HG03457 (cell line): ENCODE measurements at regions not wholly inside any gene's neighbourhood (a gene's known extent, or its start where the extent isn't known, plus 50 kb on each side); places are given as distances from the start of the nearest gene placed in this dataset.
A peak's percentile ranks its signal among the peaks of the same experiment; 100 is the strongest.

ENCODE experiments used
- ATAC-seq: cut with Tn5 transposase; IDR thresholded peaks from one replicate; pipeline ENCODE4 v1.9.1; 2021; ENCODE audit warnings: moderate number of reproducible peaks; ENCODE audit not compliant: unreplicated experiment

DNA sequence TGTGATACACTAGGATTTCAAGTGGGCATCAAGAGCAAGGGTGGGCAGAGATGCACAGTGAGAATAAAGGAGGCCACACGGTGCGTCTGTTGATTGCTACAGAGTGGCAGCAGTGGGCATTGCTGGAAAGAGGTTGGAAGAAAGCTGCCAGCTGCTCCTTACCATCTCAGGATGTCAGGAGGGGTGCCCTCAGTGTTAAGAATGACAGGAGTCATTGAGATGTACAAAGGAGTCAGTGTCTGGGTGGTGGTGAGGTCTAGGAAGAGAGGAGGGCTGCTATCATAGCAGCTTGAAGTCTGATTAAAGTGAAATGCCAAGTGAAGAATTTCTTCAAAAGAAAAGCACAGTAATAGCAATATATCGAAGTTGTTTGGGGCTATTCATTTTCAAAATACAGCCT lies 992.7 kb downstream of the TTLL7 start:
- ATAC-seq, result no peak

DNA sequence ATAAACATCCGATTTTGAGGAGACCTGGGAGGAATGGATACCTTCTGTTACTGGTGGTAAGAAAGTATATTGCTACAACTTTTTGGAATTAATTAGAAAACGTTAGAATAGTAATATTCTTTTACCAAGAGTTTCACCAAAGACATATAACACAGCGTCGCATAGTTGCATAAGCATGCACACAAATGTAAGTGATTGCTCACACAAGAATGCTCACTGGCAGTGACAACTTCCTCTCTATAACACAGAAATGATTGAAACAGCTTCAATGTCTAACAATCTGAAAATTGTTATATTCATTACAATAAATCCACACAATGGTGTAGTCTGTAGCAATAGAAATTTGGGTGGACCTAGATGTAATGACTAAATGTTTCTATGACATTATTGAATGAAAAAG lies 998.6 kb downstream of the TTLL7 start:
- ATAC-seq, result no peak

DNA sequence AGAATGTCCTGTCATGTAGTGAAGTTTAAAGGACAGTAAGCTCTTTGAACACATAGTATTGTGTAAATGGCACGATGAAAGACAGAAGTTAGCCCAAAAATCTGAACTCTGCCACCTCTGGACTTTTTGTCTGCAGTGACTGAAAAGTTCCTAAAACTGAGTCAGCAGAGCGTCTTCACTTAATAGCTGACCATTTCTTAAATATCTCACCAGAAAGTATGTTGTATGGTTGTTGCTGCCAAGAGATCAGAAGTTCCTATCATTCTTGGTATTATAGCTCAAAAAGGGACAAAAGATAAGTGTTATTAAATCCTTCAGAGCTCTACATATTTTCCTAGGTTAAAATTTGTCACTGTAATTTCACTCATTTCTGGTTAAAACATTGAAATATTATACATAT lies 1003.0 kb downstream of the TTLL7 start:
- no peak for ATAC-seq

DNA sequence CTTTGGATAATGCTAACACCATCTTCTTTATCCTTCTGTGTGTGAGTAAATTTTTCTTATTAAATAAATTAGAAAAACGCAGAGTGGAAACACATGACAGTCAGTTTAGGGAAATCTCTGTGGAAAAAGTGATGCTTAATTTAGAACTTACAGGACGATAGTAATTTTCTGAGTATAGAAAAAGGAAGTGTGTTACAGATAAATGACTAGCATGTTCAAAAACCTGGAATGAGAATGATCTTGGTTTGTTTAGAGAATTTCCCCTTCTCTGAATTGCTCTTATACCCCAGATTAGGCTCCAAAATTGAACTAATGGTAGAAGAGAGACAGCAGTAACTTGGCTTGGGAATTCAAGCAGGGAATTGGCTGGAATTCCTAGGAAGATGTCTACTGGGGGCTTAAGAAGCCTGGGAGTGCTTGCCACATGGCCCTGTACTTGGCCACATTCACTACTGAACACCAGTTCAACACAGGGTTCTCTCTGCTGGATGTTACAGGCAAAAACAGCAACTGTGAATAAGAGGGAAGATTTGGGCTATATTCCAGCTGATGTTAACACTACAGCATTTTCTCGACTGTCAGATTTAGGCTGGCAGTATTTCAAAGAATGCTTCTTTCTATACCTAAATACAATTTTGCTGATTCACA lies 1004.2 kb downstream of the TTLL7 start:
- ATAC-seq, result no peak

DNA sequence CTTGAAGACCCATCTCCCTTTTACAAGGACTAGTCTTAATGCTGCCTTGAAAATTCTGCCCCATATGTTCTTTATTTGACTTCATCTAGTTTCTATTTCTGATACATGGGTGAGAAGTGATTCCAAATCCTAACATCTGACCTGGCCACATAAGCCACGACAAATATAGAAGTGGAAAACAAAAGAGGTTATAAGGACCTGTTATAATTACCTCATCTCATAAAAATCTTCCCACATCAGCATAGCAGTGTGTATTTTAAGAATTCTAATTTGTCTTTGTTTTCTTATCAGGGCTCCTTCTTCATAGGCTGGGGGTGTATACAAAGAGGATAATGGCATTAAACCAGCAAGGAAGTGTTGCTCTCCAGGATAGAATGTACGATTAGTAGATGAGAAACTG lies 1007.4 kb downstream of the TTLL7 start:
- ATAC-seq, result no peak

DNA sequence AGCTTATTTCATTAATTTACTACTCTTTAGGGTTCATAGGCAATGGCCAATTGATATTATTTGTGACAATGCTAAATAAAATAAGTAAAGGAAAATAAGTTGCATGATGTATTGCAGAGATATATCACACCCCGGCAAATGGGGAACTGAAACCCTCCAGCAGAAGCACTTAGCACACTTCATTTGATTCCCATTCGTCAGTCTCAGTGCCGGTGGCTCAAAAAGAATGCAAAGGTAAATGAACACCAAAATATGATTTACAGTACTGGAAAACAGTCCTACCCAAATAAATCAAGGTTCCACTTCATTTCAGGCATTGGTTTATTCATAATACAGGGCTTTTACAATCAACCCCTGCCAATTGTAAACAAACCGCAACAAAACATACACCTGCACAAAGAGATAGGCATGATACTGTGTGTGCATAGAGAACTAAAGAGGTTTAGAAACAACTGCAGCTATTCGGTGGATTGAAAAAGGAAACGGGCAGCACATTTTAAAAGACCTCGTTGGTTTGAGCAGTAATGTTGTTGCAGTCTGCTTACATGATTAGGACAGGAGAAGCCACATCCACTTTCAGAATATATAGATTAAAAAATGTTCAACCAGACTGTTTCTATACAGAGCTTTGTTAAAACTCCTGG lies 1019.2 kb downstream of the TTLL7 start:
- peak; percentile 97 for ATAC-seq

DNA sequence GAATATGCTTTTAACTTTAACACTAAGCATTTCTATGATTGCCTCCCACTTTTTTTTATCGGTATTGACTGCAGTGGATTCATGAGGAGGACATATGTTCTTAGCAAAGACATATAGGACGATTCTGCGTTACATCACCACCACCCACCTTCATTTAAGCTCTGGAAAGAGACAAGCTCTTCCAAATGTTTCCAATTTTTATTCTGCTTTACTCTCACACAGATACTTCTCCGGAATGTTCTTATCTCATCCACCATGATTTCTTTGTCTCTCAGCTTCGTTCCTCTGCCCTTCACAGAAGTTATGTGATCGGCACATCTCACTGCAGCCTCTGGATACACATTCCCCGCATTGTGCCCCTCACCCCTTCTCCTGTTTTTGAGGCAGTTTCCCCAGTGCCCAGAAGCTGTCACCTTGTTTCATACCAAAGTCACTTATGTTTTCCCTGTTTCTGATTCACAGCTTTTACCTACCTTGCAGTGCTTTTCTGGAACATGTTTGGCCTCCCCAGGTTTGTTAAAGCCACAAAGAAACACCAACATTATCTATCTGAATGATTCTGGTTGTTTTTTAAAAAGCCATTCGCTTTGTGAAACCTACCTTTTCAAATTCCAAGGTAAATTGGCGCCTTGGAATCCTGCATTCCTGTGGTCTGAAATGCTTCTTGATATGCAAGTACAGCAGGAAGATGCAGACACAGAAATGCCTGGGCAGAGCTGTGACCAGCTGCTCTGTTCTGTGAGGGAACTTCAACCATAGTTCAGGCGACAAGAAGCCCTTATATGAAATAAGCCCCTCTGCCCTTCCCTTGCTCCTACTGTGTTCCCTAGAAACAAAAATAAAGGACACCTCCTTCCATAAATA lies 1020.2 kb downstream of the TTLL7 start:
- no peak for ATAC-seq

DNA sequence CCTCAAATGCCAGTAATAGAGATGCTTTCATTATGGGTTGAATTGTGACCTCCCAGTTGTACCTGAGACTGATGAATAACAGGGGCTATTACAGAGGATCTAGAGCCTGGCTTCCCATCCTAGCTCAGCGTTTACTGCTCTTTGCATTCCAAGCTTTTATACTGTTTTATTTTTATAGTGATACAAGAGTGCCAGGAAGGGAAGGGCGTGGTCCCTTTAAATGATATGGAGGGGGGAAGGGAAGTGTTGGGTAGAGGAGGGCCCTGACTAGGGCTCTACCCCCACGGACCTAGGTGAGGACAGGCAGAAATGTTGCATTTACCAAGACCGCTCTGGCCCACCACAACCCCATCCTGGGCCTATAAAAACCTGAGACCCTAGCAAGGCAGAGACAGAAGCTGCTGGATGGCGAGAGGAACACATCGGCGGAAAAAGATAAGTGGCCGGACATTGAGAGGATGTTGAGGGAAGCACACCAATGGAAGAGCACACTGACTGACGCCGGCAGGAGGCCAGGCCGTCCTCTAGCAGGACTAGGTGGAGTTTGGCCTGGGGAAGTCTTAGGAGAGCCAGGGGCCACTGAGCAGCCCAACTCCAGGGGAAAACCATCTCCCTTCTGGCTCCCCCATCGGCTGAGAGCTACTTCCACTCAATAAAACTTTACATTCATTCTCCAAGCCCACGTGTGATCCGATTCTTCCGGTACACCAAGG lies 1025.9 kb downstream of the TTLL7 start:
- no peak for ATAC-seq

DNA sequence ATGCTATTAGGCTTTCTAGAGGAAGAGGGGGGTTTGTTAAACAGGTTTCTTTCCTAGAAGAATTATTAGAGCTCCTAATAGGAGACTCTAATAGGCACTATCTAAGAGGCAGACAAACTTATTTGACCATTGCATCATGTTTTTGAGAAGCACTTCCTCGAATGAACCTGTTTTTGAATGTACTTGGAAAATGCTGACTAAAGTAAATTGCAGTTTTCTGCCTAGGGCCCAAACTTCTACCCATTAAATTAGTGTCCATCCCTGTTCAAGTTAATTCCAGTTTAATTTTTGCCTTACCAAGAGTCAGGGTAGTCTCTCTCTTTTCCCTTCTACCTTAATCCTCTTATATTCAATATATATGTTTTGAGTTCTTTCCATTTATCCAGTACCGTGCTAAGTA lies 1029.6 kb downstream of the TTLL7 start:
- no peak for ATAC-seq

DNA sequence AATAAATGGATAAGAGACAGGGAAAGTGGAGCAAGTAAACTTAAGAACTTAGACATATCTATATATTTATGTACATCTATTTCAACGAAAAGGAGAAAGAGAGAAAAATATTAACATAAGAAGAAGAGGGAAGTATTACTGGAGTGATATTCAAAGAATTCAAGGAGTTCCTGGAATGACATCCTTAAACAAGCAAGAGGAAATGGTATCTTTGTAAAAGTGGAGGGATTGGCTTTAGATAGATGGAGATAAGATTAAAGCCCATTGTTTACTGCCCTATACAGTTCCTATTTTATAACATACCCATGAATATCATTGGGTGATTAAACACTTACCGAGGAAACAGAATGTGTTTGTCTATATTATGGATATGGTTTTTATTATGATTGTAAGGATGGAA lies 1036.3 kb downstream of the TTLL7 start:
- no peak for ATAC-seq

DNA sequence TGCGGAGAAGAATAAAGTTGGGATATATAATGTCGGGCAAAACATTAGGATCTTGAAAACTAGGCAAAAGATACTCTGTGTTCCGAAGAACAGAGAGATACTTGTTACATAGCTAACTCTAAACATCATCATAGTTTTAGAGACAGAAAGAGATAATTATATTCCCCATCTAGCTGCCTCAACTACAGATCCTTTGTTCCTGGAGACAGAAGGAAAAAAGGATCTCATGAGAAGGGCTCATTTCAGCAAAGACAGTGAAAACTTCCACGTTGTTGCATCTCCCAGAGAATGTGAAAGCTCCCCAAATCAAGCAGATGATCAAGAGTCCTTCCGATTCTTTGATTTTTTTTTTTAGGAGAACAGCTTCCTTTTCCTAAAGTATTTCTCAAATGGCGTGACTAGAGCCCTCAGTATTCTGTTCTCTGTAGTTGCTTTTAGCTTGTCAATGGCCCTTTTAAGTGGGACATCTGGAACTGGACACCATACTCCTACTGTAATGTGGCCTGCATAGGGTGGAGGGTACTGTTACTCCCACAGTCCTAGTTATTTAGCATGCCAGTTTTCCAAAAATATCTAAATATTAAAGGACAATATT lies 1048.2 kb downstream of the TTLL7 start:
- ATAC-seq, result no peak

DNA sequence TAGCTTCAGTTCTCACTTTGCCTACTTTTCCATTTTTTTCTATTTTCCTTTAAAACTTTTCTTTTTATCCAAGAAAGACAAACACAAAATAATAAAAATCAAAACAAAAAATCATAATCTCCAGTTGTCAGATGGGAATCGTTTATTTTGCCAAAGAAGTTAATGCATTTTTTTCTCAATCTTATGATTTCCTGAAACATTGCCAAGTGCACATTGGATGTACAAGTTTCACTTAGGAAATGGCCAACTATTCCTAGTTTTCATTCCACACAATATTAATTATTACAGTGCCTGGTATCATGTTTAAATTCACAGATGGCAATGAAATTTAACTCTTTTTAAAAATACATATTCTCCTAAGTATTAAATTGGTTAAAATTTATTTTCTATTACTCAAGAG lies 1050.5 kb downstream of the TTLL7 start:
- ATAC-seq, result no peak

DNA sequence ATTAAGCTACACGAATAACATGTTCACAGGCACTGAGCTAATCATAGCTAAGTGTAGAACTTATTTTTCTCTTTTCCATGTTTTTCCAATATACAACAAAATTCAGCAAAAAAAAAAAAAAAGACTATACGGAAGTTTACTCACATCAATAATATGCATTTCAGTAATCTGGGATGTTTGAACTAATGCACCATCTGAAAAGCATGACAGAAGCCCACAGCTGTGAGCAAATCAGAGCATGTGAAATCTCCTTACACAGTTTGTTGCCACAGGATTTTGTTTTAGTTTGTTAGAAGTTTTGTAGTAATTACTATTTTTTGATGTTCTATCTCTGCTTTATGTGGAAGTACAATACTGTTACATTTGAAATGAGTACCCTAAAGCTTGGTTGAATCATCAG lies 1051.7 kb downstream of the TTLL7 start:
- ATAC-seq, result no peak

DNA sequence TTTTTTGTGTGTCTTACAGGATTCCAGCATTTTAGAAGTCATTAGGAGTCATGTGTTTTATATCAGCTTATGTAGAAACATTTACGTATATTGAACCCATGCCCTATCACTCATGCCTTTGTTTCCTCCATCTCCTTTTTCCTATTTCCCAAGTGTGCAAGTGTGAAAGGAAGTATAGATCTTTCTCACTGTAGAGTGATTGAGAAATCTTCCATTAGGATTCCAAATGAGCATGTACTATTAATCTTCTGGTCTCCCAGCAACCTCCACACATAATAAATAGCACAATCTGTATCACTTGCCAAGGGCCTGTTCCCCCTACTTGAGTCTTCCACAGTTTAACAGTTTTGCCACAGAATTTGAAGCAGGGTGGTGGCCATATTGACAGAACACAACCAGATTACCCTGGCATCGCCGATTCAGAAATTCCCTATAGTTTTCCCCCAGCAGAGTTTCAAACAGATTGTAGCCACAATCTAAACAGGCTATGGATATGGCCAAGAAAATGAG lies 1052.8 kb downstream of the TTLL7 start:
- ATAC-seq, result no peak

DNA sequence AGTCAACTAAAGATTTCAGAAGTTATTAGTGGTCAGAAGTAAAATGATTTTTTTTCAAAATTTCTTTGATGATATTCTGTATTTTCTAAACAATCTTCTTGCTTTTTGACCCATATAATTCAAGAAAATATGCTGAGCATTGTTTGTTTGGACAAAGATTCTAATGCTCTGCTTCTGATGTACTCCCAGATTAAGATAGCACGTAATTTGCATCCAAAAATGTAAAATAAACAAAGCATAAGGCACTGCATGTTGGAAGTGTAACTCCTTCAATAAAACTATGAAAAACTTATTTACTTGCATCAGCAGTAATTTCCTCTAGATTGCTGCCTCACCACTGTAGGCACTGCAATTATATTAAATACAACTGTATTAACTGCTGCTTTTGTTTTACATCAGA lies 1054.1 kb downstream of the TTLL7 start:
- ATAC-seq, result no peak

DNA sequence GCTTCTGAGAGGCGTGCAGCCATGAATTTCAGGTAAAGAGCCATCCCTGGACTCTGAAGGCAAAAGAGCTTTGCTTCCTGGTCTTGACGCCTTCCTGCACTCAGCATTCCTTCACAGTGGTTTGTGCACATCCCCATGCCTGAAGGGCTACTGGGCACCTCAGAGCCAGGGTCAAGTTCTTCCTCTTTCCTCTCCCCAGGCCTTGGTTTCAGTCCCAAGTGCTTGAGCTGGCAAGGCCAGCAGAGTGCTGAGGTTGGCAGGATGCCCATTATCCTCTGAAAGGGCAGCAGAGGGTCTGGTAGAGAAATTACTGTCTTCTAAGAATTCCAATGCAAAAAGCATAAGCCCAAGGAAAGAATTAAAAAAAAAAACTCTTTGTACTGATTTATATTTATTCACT lies 1064.9 kb downstream of the TTLL7 start:
- no peak for ATAC-seq

DNA sequence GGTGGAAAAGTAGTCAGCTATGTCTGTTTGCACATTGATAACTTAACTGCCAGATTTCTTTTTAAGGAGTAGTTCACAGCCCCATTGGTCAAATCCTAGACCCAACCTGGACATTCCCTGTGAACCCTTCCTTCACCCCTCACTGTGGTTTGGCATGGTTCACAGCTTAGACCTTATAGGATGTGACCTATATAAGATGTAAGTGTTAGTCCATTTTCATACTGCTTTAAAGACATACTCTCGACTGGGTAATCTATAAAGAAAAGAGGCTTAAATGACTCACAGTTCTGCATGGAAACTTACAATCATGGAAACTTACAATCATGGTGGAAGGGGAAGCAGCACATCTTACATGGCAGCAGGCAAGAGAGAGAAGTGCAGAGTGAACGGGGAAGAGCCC lies 1066.2 kb downstream of the TTLL7 start:
- no peak for ATAC-seq

DNA sequence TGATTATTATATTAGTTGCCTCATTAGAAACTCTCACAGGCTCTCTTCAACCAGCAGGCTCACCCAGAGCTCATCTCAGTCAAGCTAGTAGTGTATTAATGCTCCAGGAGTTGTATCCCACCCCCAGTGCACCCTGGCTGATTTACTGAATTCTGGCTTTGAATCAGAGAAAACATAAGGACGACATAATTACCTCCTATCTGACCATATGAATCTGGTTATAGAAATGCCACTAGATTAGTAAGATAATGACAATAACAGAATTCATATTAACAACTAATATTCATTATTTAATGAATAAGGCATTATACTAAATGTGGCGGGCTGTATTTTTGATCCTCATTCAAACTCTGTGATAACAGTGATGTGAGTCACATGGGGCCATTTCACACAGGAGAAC lies 1066.7 kb downstream of the TTLL7 start:
- ATAC-seq, result no peak

DNA sequence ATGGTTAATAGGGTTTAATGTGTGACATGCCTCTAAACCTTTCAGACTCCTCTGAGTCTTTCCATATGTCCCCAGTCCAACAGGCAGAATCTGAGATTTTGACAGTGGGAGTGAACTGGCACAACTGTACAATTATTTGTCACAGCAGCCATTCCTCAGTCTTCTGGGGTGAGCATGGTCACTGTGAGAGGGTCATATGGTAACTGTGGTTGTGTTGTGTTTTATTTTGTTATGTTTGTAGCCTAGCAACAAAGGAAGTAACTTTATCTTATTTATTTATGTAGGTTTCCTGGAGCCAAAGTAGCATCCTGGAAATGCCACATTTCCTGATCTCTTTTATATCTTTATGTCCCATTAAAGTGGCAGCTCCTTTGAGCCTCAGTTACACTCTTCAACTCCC lies 1067.9 kb downstream of the TTLL7 start:
- ATAC-seq, result no peak

DNA sequence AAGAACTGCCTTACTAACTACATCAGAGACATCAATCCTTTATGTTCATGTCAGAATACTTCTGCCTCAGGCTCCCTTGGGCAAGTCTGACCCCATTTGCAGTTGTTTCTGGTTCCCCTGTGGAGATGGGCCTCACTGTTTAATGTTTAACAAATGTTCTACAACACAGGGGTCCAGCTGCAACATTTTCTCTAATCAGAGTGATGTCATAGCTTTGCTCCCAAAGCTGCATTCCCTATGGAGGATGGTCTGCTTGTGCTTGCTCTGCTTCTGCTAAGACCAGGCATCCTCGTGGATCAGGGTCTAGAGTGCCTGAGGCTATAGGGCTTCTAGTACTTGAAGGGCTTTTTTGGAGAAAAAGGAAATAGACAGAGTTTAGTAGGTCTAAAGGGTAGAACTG lies 1071.2 kb downstream of the TTLL7 start:
- ATAC-seq, result no peak

DNA sequence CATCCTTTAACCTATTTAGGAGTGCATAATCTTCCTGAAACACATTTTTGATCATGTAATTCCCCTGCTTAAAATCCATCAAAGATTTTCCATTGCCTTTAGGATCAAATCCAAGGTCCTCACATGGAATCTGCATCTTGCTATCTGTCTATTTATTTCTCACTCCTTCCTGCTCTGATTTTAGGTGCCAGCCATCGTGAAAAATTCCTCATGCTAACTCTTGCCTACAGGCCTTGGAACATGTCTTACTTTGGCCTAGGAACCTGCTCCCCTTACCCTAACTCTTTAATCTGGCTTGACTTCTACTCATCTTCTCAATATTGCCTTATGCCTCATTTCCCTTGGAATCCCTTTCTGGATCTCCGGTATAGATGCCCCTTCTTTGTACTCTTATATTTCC lies 1074.3 kb downstream of the TTLL7 start:
- ATAC-seq, result no peak
